ENCODE measurements at regions not wholly inside any gene's neighbourhood (a gene's known extent, or its start where the extent isn't known, plus 50 kb on each side); places are given as distances from the start of the nearest gene placed in this dataset.
"Not testable (repeated sequence)": the region's sequence is repeated elsewhere in the genome, so short reads cannot be mapped to it uniquely, and the experiment has no call there.

GRCh38 chr6:2327591-2327990 lies 82.2 kb upstream of the GMDS start:
- in situ Hi-C loops (cut with HindIII; ENCODE audit: low sequenced_read_pairs) = no loop called here

GRCh38 chr6:2324166-2324953 lies 79.0 kb upstream of the GMDS start:
- in situ Hi-C loops (cut with HindIII; ENCODE audit: low sequenced_read_pairs) = no loop called here

- in situ Hi-C loops (cut with HindIII; ENCODE audit: low sequenced_read_pairs) = not testable (repeated sequence)
These were observed 72.1 kb upstream of the GMDS start for GRCh38 chr6:2317498-2317897.

GRCh38 chr6:2314641-2315040 lies 69.2 kb upstream of the GMDS start:
- in situ Hi-C loops (cut with HindIII; ENCODE audit: low sequenced_read_pairs) = no loop called here

DNA sequence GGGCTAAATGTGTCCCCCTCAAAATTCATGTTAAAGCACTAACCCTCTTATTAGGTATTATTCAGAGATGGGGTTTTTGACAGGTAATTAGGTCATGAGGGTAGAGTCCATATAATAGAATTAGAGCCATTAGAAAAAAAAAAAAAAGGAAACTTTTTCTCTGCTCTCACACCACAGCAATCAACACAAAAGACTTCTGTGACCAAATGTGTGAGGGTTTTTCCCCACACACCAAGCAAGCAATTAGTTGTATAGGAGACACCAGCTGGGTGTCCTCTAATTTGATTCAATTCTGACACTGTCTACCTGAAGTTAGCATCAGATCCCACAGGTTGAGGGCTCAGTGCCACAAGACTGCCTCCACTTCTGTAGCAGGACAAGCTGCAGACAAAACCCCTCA lies 64.6 kb upstream of the GMDS start:
- in situ Hi-C loops (cut with HindIII; ENCODE audit: low sequenced_read_pairs) = no loop called here

DNA sequence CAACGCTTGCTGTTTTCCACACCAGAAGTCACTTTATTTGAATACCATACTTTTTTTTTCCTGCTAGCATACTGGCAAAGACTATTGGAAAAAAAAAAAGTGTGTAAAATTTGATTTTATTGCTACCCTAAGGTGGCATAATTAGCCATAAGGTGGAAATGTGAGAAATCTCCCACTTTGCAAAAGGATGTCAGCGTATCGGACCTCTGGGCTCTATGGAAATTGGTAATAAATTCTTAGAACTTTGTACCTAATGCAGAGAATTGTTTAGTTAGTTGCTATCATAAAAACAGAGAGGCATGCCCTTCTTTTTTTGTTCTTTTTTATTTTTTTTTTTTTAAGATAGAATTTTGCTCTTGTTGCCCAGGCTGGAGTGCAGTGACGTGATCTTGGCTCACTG lies 63.7 kb upstream of the GMDS start:
- in situ Hi-C loops (cut with HindIII; ENCODE audit: low sequenced_read_pairs) = no loop called here

DNA sequence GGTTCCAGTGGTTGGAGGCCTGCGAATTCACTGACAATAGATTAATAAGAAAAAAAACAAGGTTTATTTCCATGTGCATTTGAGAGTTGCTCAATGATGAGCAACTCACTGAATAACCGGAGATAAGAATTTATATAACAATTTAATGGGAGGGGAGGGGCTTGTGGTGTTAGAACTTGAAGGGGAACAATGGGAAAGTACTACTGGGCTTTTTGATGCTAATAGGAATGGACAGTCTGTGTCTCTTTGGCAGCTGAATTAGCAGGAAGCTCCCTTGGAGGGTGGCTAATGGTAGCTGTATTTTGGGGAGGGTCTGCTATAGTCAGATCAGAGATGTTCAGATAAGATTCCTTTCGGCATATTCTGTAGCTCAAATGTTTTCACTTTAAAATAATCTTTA lies 62.4 kb upstream of the GMDS start:
- in situ Hi-C loops (cut with HindIII; ENCODE audit: low sequenced_read_pairs) = no loop called here

DNA sequence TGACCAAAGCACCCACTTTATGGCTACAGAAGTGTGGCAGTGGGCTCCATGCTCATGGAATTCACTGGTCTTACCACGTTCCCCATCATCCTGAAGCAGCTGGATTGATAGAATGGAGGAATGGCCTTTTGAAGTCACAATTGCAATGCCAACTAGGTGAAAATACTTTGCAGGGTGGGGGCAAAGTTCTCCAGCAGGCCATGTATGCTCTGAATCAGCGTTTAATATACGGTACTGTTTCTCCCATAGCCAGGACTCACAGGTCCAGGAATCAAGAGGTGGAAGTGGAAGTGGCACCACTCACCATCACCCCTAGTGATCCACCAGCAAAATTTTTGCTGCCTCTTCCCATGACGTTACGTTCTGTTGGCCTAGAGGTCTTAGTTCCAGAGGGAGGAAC lies 60.5 kb upstream of the GMDS start:
- in situ Hi-C loops (cut with HindIII; ENCODE audit: low sequenced_read_pairs) = no loop called here

- in situ Hi-C loops (cut with HindIII; ENCODE audit: low sequenced_read_pairs) = not testable (repeated sequence)
These were observed 57.1 kb upstream of the GMDS start for GRCh38 chr6:2302482-2302881.

DNA sequence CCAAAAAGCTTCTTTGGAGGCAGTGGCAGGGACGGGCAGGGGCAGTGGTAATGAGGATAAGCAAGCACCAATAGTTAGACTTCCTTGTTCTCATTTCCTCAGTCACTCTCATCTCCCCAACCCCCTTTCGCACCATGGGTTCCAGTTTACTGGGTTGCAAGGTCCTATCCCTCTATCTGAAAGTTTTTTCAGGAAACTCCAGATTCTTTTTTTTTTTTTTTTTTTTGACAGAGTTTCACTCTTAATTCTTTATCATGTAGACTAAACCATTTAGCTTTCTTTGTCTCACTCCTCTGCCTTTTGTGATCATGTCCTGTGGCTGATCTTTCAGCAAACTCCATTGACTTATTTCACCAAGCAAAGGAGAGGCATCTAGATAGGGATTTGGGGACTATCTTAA lies 51.4 kb upstream of the GMDS start:
- in situ Hi-C loops (cut with HindIII; ENCODE audit: low sequenced_read_pairs) = no loop called here

All from DLD1 (cell line).